Panc1 (cell line): ENCODE measurements at regions not wholly inside any gene's neighbourhood (a gene's known extent, or its start where the extent isn't known, plus 50 kb on each side); places are given as distances from the start of the nearest gene placed in this dataset.

Experiments used
- POLR2AphosphoS5 ChIP-seq: IDR thresholded peaks from 2 replicates; pipeline ENCODE4 v1.6.1; 2012; ENCODE audit warnings: mild to moderate bottlenecking, low read depth, low read length, moderate library complexity
- SIN3A ChIP-seq: IDR thresholded peaks from 2 replicates; pipeline ENCODE4 v1.6.1; 2012; ENCODE audit warnings: low read depth, mild to moderate bottlenecking, low read length, moderate library complexity, borderline replicate concordance; ENCODE audit not compliant: insufficient read depth
- TF ChIP-seq, protein P1 (sequence below): fragments of 450-650 bp; IDR thresholded peaks from 2 replicates; pipeline ENCODE4 v1.5.1; 2017; ENCODE audit warnings: mild to moderate bottlenecking
- TF ChIP-seq, protein P2 (sequence below), 2 experiments: IDR thresholded peaks; 2 replicates each; pipeline ENCODE4 v1.6.1; 2011 to 2012; ENCODE audit warnings: low read depth in 2 of 2, control low read depth in 1 of 2, low read length in 1 of 2, mild to moderate bottlenecking in 1 of 2, moderate library complexity in 1 of 2; ENCODE audit not compliant: insufficient read depth in 1 of 2

DNA sequence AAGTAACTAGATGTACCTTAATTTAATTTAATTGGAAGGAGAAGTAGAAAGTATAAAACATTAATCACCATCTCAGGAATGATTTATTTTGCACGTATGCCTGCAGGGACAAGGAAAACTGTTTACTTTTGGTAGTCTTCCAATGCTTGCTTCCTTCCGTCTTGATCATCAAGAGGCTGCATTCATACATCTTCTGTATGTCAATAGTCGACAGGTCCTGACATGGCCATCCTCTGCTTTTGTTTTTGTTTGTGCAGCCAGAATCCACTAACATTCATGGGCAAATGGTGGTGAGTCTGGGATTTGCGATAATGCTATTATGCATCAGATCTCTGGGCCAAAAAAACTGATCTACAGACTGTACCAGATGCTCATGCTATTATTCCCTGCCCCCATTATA, 56.6 kb upstream of the ZPLD1 start:
- TF ChIP-seq POLR2AphosphoS5, result no peak
- TF ChIP-seq, protein P1, sequence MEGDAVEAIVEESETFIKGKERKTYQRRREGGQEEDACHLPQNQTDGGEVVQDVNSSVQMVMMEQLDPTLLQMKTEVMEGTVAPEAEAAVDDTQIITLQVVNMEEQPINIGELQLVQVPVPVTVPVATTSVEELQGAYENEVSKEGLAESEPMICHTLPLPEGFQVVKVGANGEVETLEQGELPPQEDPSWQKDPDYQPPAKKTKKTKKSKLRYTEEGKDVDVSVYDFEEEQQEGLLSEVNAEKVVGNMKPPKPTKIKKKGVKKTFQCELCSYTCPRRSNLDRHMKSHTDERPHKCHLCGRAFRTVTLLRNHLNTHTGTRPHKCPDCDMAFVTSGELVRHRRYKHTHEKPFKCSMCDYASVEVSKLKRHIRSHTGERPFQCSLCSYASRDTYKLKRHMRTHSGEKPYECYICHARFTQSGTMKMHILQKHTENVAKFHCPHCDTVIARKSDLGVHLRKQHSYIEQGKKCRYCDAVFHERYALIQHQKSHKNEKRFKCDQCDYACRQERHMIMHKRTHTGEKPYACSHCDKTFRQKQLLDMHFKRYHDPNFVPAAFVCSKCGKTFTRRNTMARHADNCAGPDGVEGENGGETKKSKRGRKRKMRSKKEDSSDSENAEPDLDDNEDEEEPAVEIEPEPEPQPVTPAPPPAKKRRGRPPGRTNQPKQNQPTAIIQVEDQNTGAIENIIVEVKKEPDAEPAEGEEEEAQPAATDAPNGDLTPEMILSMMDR, result no peak
- no peak for TF ChIP-seq SIN3A
- TF ChIP-seq, protein P2, sequence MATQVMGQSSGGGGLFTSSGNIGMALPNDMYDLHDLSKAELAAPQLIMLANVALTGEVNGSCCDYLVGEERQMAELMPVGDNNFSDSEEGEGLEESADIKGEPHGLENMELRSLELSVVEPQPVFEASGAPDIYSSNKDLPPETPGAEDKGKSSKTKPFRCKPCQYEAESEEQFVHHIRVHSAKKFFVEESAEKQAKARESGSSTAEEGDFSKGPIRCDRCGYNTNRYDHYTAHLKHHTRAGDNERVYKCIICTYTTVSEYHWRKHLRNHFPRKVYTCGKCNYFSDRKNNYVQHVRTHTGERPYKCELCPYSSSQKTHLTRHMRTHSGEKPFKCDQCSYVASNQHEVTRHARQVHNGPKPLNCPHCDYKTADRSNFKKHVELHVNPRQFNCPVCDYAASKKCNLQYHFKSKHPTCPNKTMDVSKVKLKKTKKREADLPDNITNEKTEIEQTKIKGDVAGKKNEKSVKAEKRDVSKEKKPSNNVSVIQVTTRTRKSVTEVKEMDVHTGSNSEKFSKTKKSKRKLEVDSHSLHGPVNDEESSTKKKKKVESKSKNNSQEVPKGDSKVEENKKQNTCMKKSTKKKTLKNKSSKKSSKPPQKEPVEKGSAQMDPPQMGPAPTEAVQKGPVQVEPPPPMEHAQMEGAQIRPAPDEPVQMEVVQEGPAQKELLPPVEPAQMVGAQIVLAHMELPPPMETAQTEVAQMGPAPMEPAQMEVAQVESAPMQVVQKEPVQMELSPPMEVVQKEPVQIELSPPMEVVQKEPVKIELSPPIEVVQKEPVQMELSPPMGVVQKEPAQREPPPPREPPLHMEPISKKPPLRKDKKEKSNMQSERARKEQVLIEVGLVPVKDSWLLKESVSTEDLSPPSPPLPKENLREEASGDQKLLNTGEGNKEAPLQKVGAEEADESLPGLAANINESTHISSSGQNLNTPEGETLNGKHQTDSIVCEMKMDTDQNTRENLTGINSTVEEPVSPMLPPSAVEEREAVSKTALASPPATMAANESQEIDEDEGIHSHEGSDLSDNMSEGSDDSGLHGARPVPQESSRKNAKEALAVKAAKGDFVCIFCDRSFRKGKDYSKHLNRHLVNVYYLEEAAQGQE (IDR thresholded peaks at IDR 0.05; ENCODE audit: insufficient read depth in 1 of 2, low read depth in 2 of 2, low read length in 1 of 2), result no peak
